Heart right ventricle (tissue), 16 donors: ENCODE measurements at regions not wholly inside any gene's neighbourhood (a gene's known extent, or its start where the extent isn't known, plus 50 kb on each side); places are given as distances from the start of the nearest gene placed in this dataset.

Experiments
- ATAC-seq, 8 donors: fragments of 200-7000 bp; cut with Tn5 transposase; one replicate each; pipeline ENCODE4 v1.9.1; 2020; ENCODE audit warnings: mild to moderate bottlenecking in 8 of 8, moderate library complexity in 8 of 8, moderate number of reproducible peaks in 1 of 8
- DNase-seq, 2 donors: peaks; one replicate each; pipeline ENCODE4 v3.0.0-alpha.2; 2020
- H3K27ac ChIP-seq, 10 donors: fragments of 200-600 bp; sonication (generic) in 2 of 10; one replicate each; pipeline versions ENCODE4 v1.5.0 to v1.8.0; 2020 to 2022; ENCODE audit warnings: mild to moderate bottlenecking in 3 of 10
- H3K27me3 ChIP-seq, 7 donors: fragments of 200-600 bp; one replicate each; pipeline ENCODE4 v1.8.0; 2021 to 2022; ENCODE audit warnings: mild to moderate bottlenecking in 2 of 7
- H3K36me3 ChIP-seq, 9 donors: fragments of 200-600 bp; sonication (generic) in 1 of 9; one replicate each; pipeline versions ENCODE4 v1.5.0 to v1.8.0; 2020 to 2022; ENCODE audit warnings: mild to moderate bottlenecking in 2 of 9
- H3K4me1 ChIP-seq, 9 donors: fragments of 200-600 bp; sonication (generic) in 1 of 9; one replicate each; pipeline versions ENCODE4 v1.5.0 to v1.8.0; 2020 to 2022; ENCODE audit warnings: mild to moderate bottlenecking in 4 of 9
- H3K4me3 ChIP-seq, 10 donors: fragments of 200-600 bp; sonication (generic) in 2 of 10; one replicate each; pipeline versions ENCODE4 v1.5.0 to v1.8.0; 2020 to 2022; ENCODE audit warnings: mild to moderate bottlenecking in 7 of 10, moderate library complexity in 2 of 10
- H3K9me3 ChIP-seq, 11 donors: fragments of 200-600 bp in 10 of 11; sonication (generic) in 2 of 11; one replicate each; pipeline versions ENCODE4 v1.5.0 to v1.8.0; 2013 to 2022; ENCODE audit warnings: mild to moderate bottlenecking in 2 of 11, control low read depth in 1 of 11, moderate library complexity in 1 of 11
- CTCF ChIP-seq, 9 donors: fragments of 200-600 bp; sonication (generic) in 2 of 9; IDR thresholded peaks; one replicate each; pipeline versions ENCODE4 v1.5.0 to v1.8.0; 2021 to 2022; ENCODE audit warnings: antibody characterized with exemption in 9 of 9, mild to moderate bottlenecking in 5 of 9, moderate library complexity in 1 of 9
- WGBS, 2 donors: extraction: QIAGEN DNeasy Blood & Tissue Kit; methylation state at CpG; one replicate each; pipeline ENCODE4 v1.1.7; 2013; ENCODE audit warnings: inconsistent platforms in 1 of 2; 5-methylcytosine and 5-hydroxymethylcytosine counted together
- intact Hi-C, 10 donors: fragments of 100-400 bp; cut with DNase I; formaldehyde crosslinking; loops; one replicate each; pipeline versions ENCODE4 v1.11.1 to v1.14.2; 2022
- donor health status: Arrhythmogenic right ventricular cardiomyopathy.
- donor health status: ischemic (EF 13 %, LVEDD 7.1; RV severe dilation, severe dysfunction).
- donor health status: healthy with polysubstance abuse.
- donor health status: DM: no; HTN: yes; CAD: no.
- donor health status: DM: no; HTN: no; CAD: no.
- donor health status: ischemic (EF 25% LVEDD 6.9; RV normal size, moderate dysfunction).
- donor health status: ischemic (EF 25% LVEDD 5.7; RV mildly dilated, moderate dysfunction).
- donor health status: healthy.
- donor health status: DM: yes; HTN: yes; CAD: no.
- donor health status: Ischemic cardiomyopathy.
- donor health status: ischemic (EF 35%, LVEDD 5.7; RV mildly dilated, moderate dysfunction).
- donor health status: nonischemic (EF 11% LVEDD 7.7; RV severe dilation, severe dysfunction).
- donor health status: DM: yes; HTN: yes; CAD: no.
- donor health status: PGD.
- donor health status: ischemic (EF 29% LVEDD 5.4; RV normal size, mild dysfunction).
- donor health status: nonischemic (EF 23%, LVEDD 6.1; RV moderate dilation, normal function).

- Histone ChIP-seq H3K27me3 (peaks cover 0 to 3% (median 0%) of the 10 kb centered on the region in 7 donors), H3K4me3 (no peak overlapping the region), H3K27ac (no peak overlapping the region), H3K9me3 (no peaks in the 10 kb centered on the region), H3K4me1 (peaks cover 0 to 3% (median 0%) of the 10 kb centered on the region in 9 donors), H3K36me3 (no peaks in the 10 kb centered on the region)
- intact Hi-C loops: no loop called here
- DNase-seq (no peak), ATAC-seq (no peak)
- no peak for TF ChIP-seq CTCF (IDR thresholded peaks at IDR 0.05)
- 85 to 90% methylated on average over 2 of the region's 2 CpGs for WGBS, 2 donors
Measured at GRCh38 chr15:38192496-38192895, 60.1 kb upstream of the SPRED1 start.

GRCh38 chr15:38193496-38193895, 59.1 kb upstream of the SPRED1 start:
- 89 to 92% methylated on average over 1 of the region's 1 CpG for WGBS, 2 donors
- TF ChIP-seq CTCF (IDR thresholded peaks at IDR 0.05): no peak
- intact Hi-C loops: no loop called here
- ATAC-seq (no peak), DNase-seq (no peak)
- Histone ChIP-seq H3K4me3 (no peak overlapping the region), H3K27ac (no peak overlapping the region), H3K27me3 (no peaks in the 10 kb centered on the region), H3K9me3 (no peaks in the 10 kb centered on the region), H3K36me3 (no peaks in the 10 kb centered on the region), H3K4me1 (no peaks in the 10 kb centered on the region)

GRCh38 chr15:38195191-38195901, 57.3 kb upstream of the SPRED1 start:
- Histone ChIP-seq H3K4me3 (no peak overlapping the region), H3K36me3 (no peaks in the 10 kb centered on the region), H3K9me3 (no peaks in the 10 kb centered on the region), H3K27ac (no peak overlapping the region), H3K4me1 (no peaks in the 10 kb centered on the region), H3K27me3 (no peaks in the 10 kb centered on the region)
- TF ChIP-seq CTCF (IDR thresholded peaks at IDR 0.05): no peak
- intact Hi-C loops: no loop called here
- 94 to 96% methylated on average over 5 of the region's 5 CpGs for WGBS, 2 donors
- no peak for DNase-seq
- ATAC-seq: no peak

- intact Hi-C loops: no loop called here
- no peak for ATAC-seq
Measured at GRCh38 chr15:38196076-38196475, 56.6 kb upstream of the SPRED1 start.

More at GRCh38 chr15:38196076-38196475, 56.6 kb upstream of the SPRED1 start:
- H3K27me3 ChIP-seq: no peaks in the 10 kb centered on the region
- no peak overlapping the region for H3K27ac ChIP-seq
- peaks cover 0 to 4% (median 0%) of the 10 kb centered on the region in 9 donors for H3K4me1 ChIP-seq
- H3K4me3 ChIP-seq: no peak overlapping the region
- no peak for DNase-seq
- 48 to 53% methylated on average over 1 of the region's 1 CpG for WGBS, 2 donors
- no peaks in the 10 kb centered on the region for H3K9me3 ChIP-seq
- no peaks in the 10 kb centered on the region for H3K36me3 ChIP-seq
- TF ChIP-seq CTCF (IDR thresholded peaks at IDR 0.05): no peak
